Activated CD4-positive, alpha-beta memory T cell treated with anti-CD3 and anti-CD28 coated beads for 36 hours (primary cell): ENCODE measurements at regions not wholly inside any gene's neighbourhood (a gene's known extent, or its start where the extent isn't known, plus 50 kb on each side); places are given as distances from the start of the nearest gene placed in this dataset.
"Not testable (repeated sequence)": the region's sequence is repeated elsewhere in the genome, so short reads cannot be mapped to it uniquely, and the experiment has no call there.

ENCODE experiments used
- CTCF ChIA-PET: fragments of 350-600 bp; sonication (Branson Sonifier 250); formaldehyde crosslinking; loops from one replicate; lab custom pipeline; 2021; ENCODE audit warnings: antibody characterized with exemption, inconsistent platforms; lab: Charles Lee
- POLR2A ChIA-PET: fragments of 350-600 bp; sonication (Branson Sonifier 250); formaldehyde crosslinking; loops from one replicate; lab custom pipeline; 2021; ENCODE audit warnings: antibody characterized with exemption; lab: Charles Lee
- DNase-seq: peaks from one replicate; pipeline ENCODE4 v3.0.0-alpha.2; 2020
- H3K27ac Mint-ChIP-seq: one replicate; pipeline ENCODE4 v1.8.0; 2021; ENCODE audit warnings: mixed read lengths
- H3K27me3 Mint-ChIP-seq: one replicate; pipeline ENCODE4 v1.8.0; 2021; ENCODE audit warnings: mixed read lengths
- H3K36me3 Mint-ChIP-seq: one replicate; pipeline ENCODE4 v1.8.0; 2021; ENCODE audit warnings: mixed read lengths
- H3K4me1 Mint-ChIP-seq: one replicate; pipeline ENCODE4 v1.8.0; 2021; ENCODE audit warnings: low read depth, mixed read lengths
- H3K4me3 Mint-ChIP-seq: one replicate; pipeline ENCODE4 v1.8.0; 2021; ENCODE audit warnings: mild to moderate bottlenecking, mixed read lengths
- H3K9me3 Mint-ChIP-seq: one replicate; pipeline ENCODE4 v1.8.0; 2021; ENCODE audit warnings: mixed read lengths
- intact Hi-C: fragments of 100-400 bp; cut with micrococcal nuclease; formaldehyde crosslinking; loops from one replicate; pipeline ENCODE4 v1.15.1; 2023

GRCh38 chr1:166673722-166674121 is 165.6 kb upstream of the POGK start:
- Mint-ChIP-seq H3K4me3 (no peak overlapping the region), H3K4me1 (peaks cover 10% of the 10 kb centered on the region), H3K36me3 (no peaks in the 10 kb centered on the region), H3K27ac (no peak overlapping the region), H3K27me3 (peaks cover 2% of the 10 kb centered on the region), H3K9me3 (no peaks in the 10 kb centered on the region)
- intact Hi-C loops: no loop called here
- DNase-seq: no peak
- ChIA-PET CTCF (no interaction called here), POLR2A (no interaction called here)

- H3K27ac Mint-ChIP-seq: no peak overlapping the region
- H3K4me1 Mint-ChIP-seq: peaks cover 10% of the 10 kb centered on the region
- H3K4me3 Mint-ChIP-seq: no peak overlapping the region
- no peaks in the 10 kb centered on the region for H3K27me3 Mint-ChIP-seq
- CTCF ChIA-PET: no interaction called here
- no peaks in the 10 kb centered on the region for H3K9me3 Mint-ChIP-seq
- DNase-seq: no peak
- H3K36me3 Mint-ChIP-seq: no peaks in the 10 kb centered on the region
- POLR2A ChIA-PET: no interaction called here
- intact Hi-C loops: no loop called here
These were observed 164.1 kb upstream of the POGK start for GRCh38 chr1:166675213-166675612.

GRCh38 chr1:166676981-166677380 is 162.3 kb upstream of the POGK start:
- POLR2A ChIA-PET: no interaction called here
- no peak overlapping the region for H3K27ac Mint-ChIP-seq
- no peaks in the 10 kb centered on the region for H3K27me3 Mint-ChIP-seq
- H3K9me3 Mint-ChIP-seq: no peaks in the 10 kb centered on the region
- peaks cover 10% of the 10 kb centered on the region for H3K4me1 Mint-ChIP-seq
- CTCF ChIA-PET: no interaction called here
- intact Hi-C loops: no loop called here
- H3K4me3 Mint-ChIP-seq: no peak overlapping the region
- no peak for DNase-seq
- H3K36me3 Mint-ChIP-seq: no peaks in the 10 kb centered on the region

GRCh38 chr1:166679369-166679768 is 159.9 kb upstream of the POGK start:
- Mint-ChIP-seq H3K27ac (no peak overlapping the region), H3K4me1 (no peaks in the 10 kb centered on the region), H3K27me3 (no peaks in the 10 kb centered on the region), H3K4me3 (no peak overlapping the region), H3K36me3 (no peaks in the 10 kb centered on the region), H3K9me3 (no peaks in the 10 kb centered on the region)
- intact Hi-C loops: no loop called here
- DNase-seq: no peak
- ChIA-PET CTCF (no interaction called here), POLR2A (no interaction called here)

- H3K36me3 Mint-ChIP-seq: no peaks in the 10 kb centered on the region
- peaks cover 16% of the 10 kb centered on the region for H3K9me3 Mint-ChIP-seq
- ChIA-PET CTCF (no interaction called here), POLR2A (no interaction called here)
- no peak overlapping the region for H3K4me3 Mint-ChIP-seq
- H3K27ac Mint-ChIP-seq: no peak overlapping the region
- intact Hi-C loops: no loop called here
- H3K27me3 Mint-ChIP-seq: peaks cover 7% of the 10 kb centered on the region
- H3K4me1 Mint-ChIP-seq: no peaks in the 10 kb centered on the region
- DNase-seq: no peak
These were observed 156.7 kb upstream of the POGK start for GRCh38 chr1:166682588-166682987.

GRCh38 chr1:166684669-166685068 is 154.6 kb upstream of the POGK start:
- peaks cover 16% of the 10 kb centered on the region for H3K9me3 Mint-ChIP-seq
- CTCF ChIA-PET: not testable (repeated sequence)

GRCh38 chr1:166685200-166685599 is 154.1 kb upstream of the POGK start:
- peaks cover 11% of the 10 kb centered on the region for H3K27me3 Mint-ChIP-seq
- ChIA-PET POLR2A (no interaction called here), CTCF (no interaction called here)
- no peak overlapping the region for H3K4me3 Mint-ChIP-seq
- DNase-seq: no peak
- no peaks in the 10 kb centered on the region for H3K36me3 Mint-ChIP-seq
- intact Hi-C loops: no loop called here
- H3K9me3 Mint-ChIP-seq: peaks cover 16% of the 10 kb centered on the region
- no peaks in the 10 kb centered on the region for H3K4me1 Mint-ChIP-seq
- no peak overlapping the region for H3K27ac Mint-ChIP-seq

More at GRCh38 chr1:166684669-166685068, 154.6 kb upstream of the POGK start:
- intact Hi-C loops, H3K27ac Mint-ChIP-seq, POLR2A ChIA-PET, DNase-seq, H3K4me3 Mint-ChIP-seq, H3K36me3 Mint-ChIP-seq, H3K4me1 Mint-ChIP-seq: not testable (repeated sequence)
- peaks cover 10% of the 10 kb centered on the region for H3K27me3 Mint-ChIP-seq

- CTCF ChIA-PET, H3K4me3 Mint-ChIP-seq, H3K36me3 Mint-ChIP-seq, H3K4me1 Mint-ChIP-seq, DNase-seq, H3K27ac Mint-ChIP-seq, POLR2A ChIA-PET, intact Hi-C loops: not testable (repeated sequence)
- H3K27me3 Mint-ChIP-seq: peaks cover 13% of the 10 kb centered on the region
- H3K9me3 Mint-ChIP-seq: peaks cover 16% of the 10 kb centered on the region
These were observed 153.4 kb upstream of the POGK start for GRCh38 chr1:166685891-166686290.

- intact Hi-C loops, POLR2A ChIA-PET, H3K36me3 Mint-ChIP-seq, DNase-seq, H3K4me1 Mint-ChIP-seq, H3K4me3 Mint-ChIP-seq, H3K9me3 Mint-ChIP-seq, CTCF ChIA-PET, H3K27ac Mint-ChIP-seq: not testable (repeated sequence)
- H3K27me3 Mint-ChIP-seq: peaks cover 19% of the 10 kb centered on the region
These were observed 148.7 kb upstream of the POGK start for GRCh38 chr1:166690596-166690995.

GRCh38 chr1:166691476-166691875 is 147.8 kb upstream of the POGK start:
- POLR2A ChIA-PET: no interaction called here
- CTCF ChIA-PET: no interaction called here
- Mint-ChIP-seq H3K36me3 (no peaks in the 10 kb centered on the region), H3K27ac (no peak overlapping the region), H3K4me3 (no peak overlapping the region), H3K4me1 (no peaks in the 10 kb centered on the region), H3K9me3 (no peaks in the 10 kb centered on the region), H3K27me3 (peaks cover 13% of the 10 kb centered on the region)
- intact Hi-C loops: no loop called here
- DNase-seq: no peak

- H3K9me3 Mint-ChIP-seq: no peaks in the 10 kb centered on the region
- no peak for DNase-seq
- H3K27me3 Mint-ChIP-seq: peaks cover 12% of the 10 kb centered on the region
These were observed 146.9 kb upstream of the POGK start for GRCh38 chr1:166692346-166692745.

GRCh38 chr1:166693158-166693557 is 146.1 kb upstream of the POGK start:
- no peak overlapping the region for H3K27ac Mint-ChIP-seq
- no peaks in the 10 kb centered on the region for H3K9me3 Mint-ChIP-seq
- no peaks in the 10 kb centered on the region for H3K4me1 Mint-ChIP-seq
- peaks cover 9% of the 10 kb centered on the region for H3K27me3 Mint-ChIP-seq
- intact Hi-C loops: no loop called here
- H3K4me3 Mint-ChIP-seq: no peak overlapping the region
- ChIA-PET POLR2A (no interaction called here), CTCF (no interaction called here)
- H3K36me3 Mint-ChIP-seq: no peaks in the 10 kb centered on the region
- DNase-seq: no peak

More at GRCh38 chr1:166692346-166692745, 146.9 kb upstream of the POGK start:
- Mint-ChIP-seq H3K4me3 (no peak overlapping the region), H3K27ac (no peak overlapping the region), H3K36me3 (no peaks in the 10 kb centered on the region), H3K4me1 (no peaks in the 10 kb centered on the region)
- CTCF ChIA-PET: no interaction called here
- POLR2A ChIA-PET: no interaction called here
- intact Hi-C loops: no loop called here

GRCh38 chr1:166693673-166694297 is 145.5 kb upstream of the POGK start:
- DNase-seq: no peak
- Mint-ChIP-seq H3K4me3 (no peak overlapping the region), H3K9me3 (no peaks in the 10 kb centered on the region), H3K27me3 (peaks cover 9% of the 10 kb centered on the region), H3K36me3 (no peaks in the 10 kb centered on the region), H3K27ac (no peak overlapping the region), H3K4me1 (no peaks in the 10 kb centered on the region)
- POLR2A ChIA-PET: no interaction called here
- CTCF ChIA-PET: no interaction called here
- intact Hi-C loops: no loop called here
